ENCODE measurements at regions not wholly inside any gene's neighbourhood (a gene's known extent, or its start where the extent isn't known, plus 50 kb on each side); places are given as distances from the start of the nearest gene placed in this dataset.
A peak's percentile ranks its signal among the peaks of the same experiment; 100 is the strongest.

GRCh38 chr10:30534465-30535144 is 94.9 kb downstream of the LYZL2 start:
- WGBS (ENCODE audit: insufficient coverage), result 11% methylated on average over 10 of the region's 20 CpGs
- Histone ChIP-seq H3K4me1 (ENCODE audit: control insufficient read depth in 1 of 2, insufficient read depth in 2 of 2, low read length in 2 of 2) (peaks cover 64 to 81% of the 10 kb centered on the region in 2 donors), H3K4me2 (replicated peaks; ENCODE audit: extremely low read depth, low read length, poor library complexity, severe bottlenecking) (no peak overlapping the region), H3K9ac (ENCODE audit: insufficient read depth, low read length, poor library complexity, severe bottlenecking) (no peak overlapping the region), H3K9me3 (replicated peaks in 1 of 2; ENCODE audit: control insufficient read depth in 1 of 2, insufficient read depth in 1 of 2, low read length in 2 of 2) (no peaks in the 10 kb centered on the region), H4K20me1 (ENCODE audit: insufficient read depth, low read length) (no peaks in the 10 kb centered on the region), H3K27me3 (ENCODE audit: control insufficient read depth in 2 of 2, insufficient read depth in 2 of 2, low read length in 2 of 2) (no peaks in the 10 kb centered on the region), H3K4me3 (replicated peaks in 1 of 3; ENCODE audit: low read depth in 2 of 3, low read length in 3 of 3) (no peak overlapping the region), H3K36me3 (replicated peaks in 1 of 2; ENCODE audit: control insufficient read depth in 1 of 2, insufficient read depth in 2 of 2, low read length in 2 of 2) (no peaks in the 10 kb centered on the region), H3K27ac (ENCODE audit: low read depth in 1 of 2, low read length in 2 of 2) (peak overlapping the region in 1 of 2 donors; percentile 48), H3K79me2 (ENCODE audit: insufficient read depth, low read length) (no peaks in the 10 kb centered on the region), H2AFZ (ENCODE audit: insufficient read depth, low read depth, low read length, poor library complexity, severe bottlenecking) (no peak overlapping the region)
- TF ChIP-seq CTCF (IDR thresholded peaks at IDR 0.05), result peak; percentile 85
- peak; percentile 78 to 85 (median 84) for DNase-seq
- H3K36me3 Mint-ChIP-seq, result no peaks in the 10 kb centered on the region
- intact Hi-C loops (cut with micrococcal nuclease), result loop anchor here (5.0 to 10.0 kb wide), 5 partner anchors 50 to 142 kb away; no protein-coding TSS in a partner anchor
- no peaks in the 10 kb centered on the region for H3K9me3 Mint-ChIP-seq
- peak overlapping the region in 6 of 7 donors; percentile 63 to 90 (median 83) for H3K27ac Mint-ChIP-seq
- peaks cover 65% of the 10 kb centered on the region for H3K4me1 Mint-ChIP-seq
- no peaks in the 10 kb centered on the region for H3K27me3 Mint-ChIP-seq (ENCODE audit: low read depth in 3 of 3)
- no peak overlapping the region for H3K4me3 Mint-ChIP-seq

DNA sequence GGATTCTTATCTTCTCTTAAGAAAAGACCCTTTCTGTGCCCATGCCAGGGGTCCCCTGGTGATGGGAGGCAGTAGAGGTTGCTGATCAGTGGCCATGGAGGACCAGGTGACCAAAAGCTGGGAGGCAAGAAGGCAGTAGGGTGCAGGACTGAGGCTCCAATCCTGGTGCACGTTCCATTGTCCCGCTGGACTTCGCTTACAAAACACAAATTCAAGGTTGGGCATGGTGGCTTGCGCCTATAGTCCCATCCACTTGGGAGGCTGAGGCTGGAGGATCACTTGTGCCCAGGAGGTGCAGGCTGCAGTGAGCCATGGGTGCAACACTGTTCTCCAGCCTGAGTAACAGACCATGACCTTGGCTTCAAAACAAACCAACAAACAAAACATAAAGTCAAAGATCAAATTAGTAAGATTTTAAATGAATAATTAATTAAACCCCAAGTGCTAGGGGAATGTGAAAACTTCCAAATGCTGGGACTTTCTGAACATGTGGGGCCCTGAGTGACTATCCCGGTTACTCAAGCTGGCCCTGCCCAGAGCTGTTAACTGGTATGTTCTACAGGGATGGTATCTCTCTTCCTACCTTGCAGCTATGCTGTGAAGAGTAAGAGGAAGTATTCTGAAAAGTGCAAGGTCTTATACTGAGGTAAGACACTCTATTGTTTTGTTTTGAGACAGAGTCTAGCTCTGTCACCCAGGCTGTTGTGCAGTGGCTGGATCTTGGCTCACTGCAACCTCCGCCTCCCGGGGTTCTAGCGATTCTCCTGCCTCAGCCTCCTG is 97.6 kb downstream of the LYZL2 start:
- H3K36me3 Mint-ChIP-seq, result no peaks in the 10 kb centered on the region
- Histone ChIP-seq H3K27ac (ENCODE audit: low read depth in 1 of 2, low read length in 2 of 2) (peak overlapping the region in 1 of 2 donors; percentile 75), H3K4me1 (ENCODE audit: control insufficient read depth in 1 of 2, insufficient read depth in 2 of 2, low read length in 2 of 2) (peaks cover 68 to 83% of the 10 kb centered on the region in 2 donors), H2AFZ (ENCODE audit: insufficient read depth, low read depth, low read length, poor library complexity, severe bottlenecking) (no peak overlapping the region), H3K36me3 (replicated peaks in 1 of 2; ENCODE audit: control insufficient read depth in 1 of 2, insufficient read depth in 2 of 2, low read length in 2 of 2) (no peaks in the 10 kb centered on the region), H3K27me3 (ENCODE audit: control insufficient read depth in 2 of 2, insufficient read depth in 2 of 2, low read length in 2 of 2) (no peaks in the 10 kb centered on the region), H3K79me2 (ENCODE audit: insufficient read depth, low read length) (no peaks in the 10 kb centered on the region), H4K20me1 (ENCODE audit: insufficient read depth, low read length) (no peaks in the 10 kb centered on the region), H3K9ac (ENCODE audit: insufficient read depth, low read length, poor library complexity, severe bottlenecking) (no peak overlapping the region), H3K9me3 (replicated peaks in 1 of 2; ENCODE audit: control insufficient read depth in 1 of 2, insufficient read depth in 1 of 2, low read length in 2 of 2) (no peaks in the 10 kb centered on the region), H3K4me3 (replicated peaks in 1 of 3; ENCODE audit: low read depth in 2 of 3, low read length in 3 of 3) (no peak overlapping the region), H3K4me2 (replicated peaks; ENCODE audit: extremely low read depth, low read length, poor library complexity, severe bottlenecking) (no peak overlapping the region)
- H3K27ac Mint-ChIP-seq, result peak overlapping the region; percentile 59 to 88 (median 79)
- H3K4me1 Mint-ChIP-seq, result peaks cover 65% of the 10 kb centered on the region
- TF ChIP-seq CTCF (IDR thresholded peaks at IDR 0.05), result no peak
- intact Hi-C loops (cut with micrococcal nuclease), result loop anchor here (5.0 to 10.0 kb wide), 4 partner anchors 53 to 140 kb away; no protein-coding TSS in a partner anchor
- H3K9me3 Mint-ChIP-seq, result no peaks in the 10 kb centered on the region
- 85% methylated on average over 4 of the region's 8 CpGs for WGBS (ENCODE audit: insufficient coverage)
- peak in 1 of 3 donors; percentile 50 for DNase-seq
- no peaks in the 10 kb centered on the region for H3K27me3 Mint-ChIP-seq (ENCODE audit: low read depth in 3 of 3)
- H3K4me3 Mint-ChIP-seq, result no peak overlapping the region
